Activated naive CD8-positive, alpha-beta T cell treated with anti-CD3 and anti-CD28 coated beads for 36 hours (primary cell): ENCODE measurements at regions not wholly inside any gene's neighbourhood (a gene's known extent, or its start where the extent isn't known, plus 50 kb on each side); places are given as distances from the start of the nearest gene placed in this dataset.

Experiments
- DNase-seq: peaks from one replicate; pipeline ENCODE4 v3.0.0; 2021
- H3K27ac Mint-ChIP-seq: one replicate; pipeline ENCODE4 v1.8.0; 2022; ENCODE audit warnings: mild to moderate bottlenecking, moderate library complexity, mixed read lengths
- H3K27me3 Mint-ChIP-seq: one replicate; pipeline ENCODE4 v1.8.0; 2022; ENCODE audit warnings: mild to moderate bottlenecking, mixed read lengths
- H3K36me3 Mint-ChIP-seq: one replicate; pipeline ENCODE4 v1.8.0; 2021; ENCODE audit warnings: mild to moderate bottlenecking, mixed read lengths
- H3K4me1 Mint-ChIP-seq: one replicate; pipeline ENCODE4 v1.8.0; 2021; ENCODE audit warnings: mixed read lengths
- H3K4me3 Mint-ChIP-seq: one replicate; pipeline ENCODE4 v1.8.0; 2022; ENCODE audit warnings: mild to moderate bottlenecking, moderate library complexity, mixed read lengths
- H3K9me3 Mint-ChIP-seq: one replicate; pipeline ENCODE4 v1.8.0; 2022; ENCODE audit warnings: mixed read lengths

DNA sequence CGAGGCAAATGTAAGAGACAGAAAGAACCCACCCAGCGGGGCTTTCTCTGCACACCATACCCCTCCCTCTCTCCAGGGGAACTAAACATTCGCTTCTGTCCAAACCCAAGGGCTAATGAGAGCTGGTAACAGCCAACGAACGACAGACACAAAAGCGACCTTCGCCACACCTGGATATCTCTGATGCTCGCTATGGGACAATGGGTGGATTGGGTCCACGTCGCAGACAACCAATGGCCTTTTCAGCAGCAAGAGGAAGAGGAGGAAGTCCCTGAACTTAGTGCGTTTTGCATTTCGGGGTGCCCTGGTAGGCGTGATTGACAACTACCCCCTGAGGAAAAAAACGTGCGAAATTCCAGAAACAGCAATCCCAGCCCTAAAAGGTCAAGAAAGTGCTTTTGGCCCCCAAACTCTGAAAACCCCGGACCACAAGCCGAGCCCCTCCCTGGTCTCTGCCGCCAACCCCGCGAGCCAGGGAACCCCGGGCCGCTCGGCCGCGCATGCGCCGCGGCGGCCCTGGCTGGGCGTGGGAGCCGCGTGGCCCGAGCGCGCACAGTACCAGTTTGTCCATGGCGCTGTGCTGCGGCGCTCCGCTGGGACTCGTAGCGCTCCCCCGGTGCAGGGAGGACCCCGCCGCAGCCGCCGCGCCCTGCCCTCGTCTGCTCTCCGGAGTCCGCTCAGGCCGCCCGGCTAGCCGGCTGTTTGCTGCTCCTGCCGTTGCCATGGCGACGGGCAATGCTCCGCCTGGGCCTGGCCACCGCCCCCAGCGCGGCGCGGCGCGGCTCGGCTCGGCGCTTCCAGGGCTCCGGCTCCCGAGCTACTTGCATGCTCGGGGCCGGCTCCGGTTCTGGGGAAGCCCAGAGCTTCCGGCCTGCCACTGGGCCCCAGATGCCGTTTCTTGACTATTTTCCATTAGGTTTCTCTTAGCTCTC, 66.9 kb upstream of the DNAH5 start:
- Mint-ChIP-seq H3K4me3 (peak overlapping the region; percentile 73), H3K27me3 (peaks cover 58% of the 10 kb centered on the region), H3K27ac (no peak overlapping the region), H3K36me3 (no peaks in the 10 kb centered on the region), H3K4me1 (peaks cover 10% of the 10 kb centered on the region), H3K9me3 (no peaks in the 10 kb centered on the region)
- DNase-seq, result peak; percentile 78

DNA sequence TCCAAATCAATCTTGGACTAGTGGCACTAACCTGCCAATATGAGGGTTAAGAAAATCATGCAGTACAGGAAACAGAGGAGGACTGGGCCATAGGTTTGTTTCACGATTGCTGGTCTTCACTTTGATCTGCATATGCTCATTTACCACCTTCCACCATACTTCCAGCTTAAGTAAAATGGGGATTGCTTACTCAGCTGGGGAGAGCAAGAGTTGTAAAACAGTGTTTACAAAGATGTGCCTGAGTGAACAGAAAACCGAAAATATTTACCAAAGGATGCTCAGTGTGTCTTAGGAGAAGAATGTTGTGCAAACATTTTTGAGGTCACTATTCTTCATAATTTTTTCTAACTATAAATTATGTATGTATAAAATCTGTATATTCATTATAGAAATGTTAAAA, 65.1 kb upstream of the DNAH5 start:
- peaks cover 56% of the 10 kb centered on the region for H3K27me3 Mint-ChIP-seq
- H3K9me3 Mint-ChIP-seq, result no peaks in the 10 kb centered on the region
- peaks cover 10% of the 10 kb centered on the region for H3K4me1 Mint-ChIP-seq
- H3K27ac Mint-ChIP-seq, result no peak overlapping the region
- DNase-seq, result no peak
- H3K4me3 Mint-ChIP-seq, result no peak overlapping the region
- no peaks in the 10 kb centered on the region for H3K36me3 Mint-ChIP-seq

DNA sequence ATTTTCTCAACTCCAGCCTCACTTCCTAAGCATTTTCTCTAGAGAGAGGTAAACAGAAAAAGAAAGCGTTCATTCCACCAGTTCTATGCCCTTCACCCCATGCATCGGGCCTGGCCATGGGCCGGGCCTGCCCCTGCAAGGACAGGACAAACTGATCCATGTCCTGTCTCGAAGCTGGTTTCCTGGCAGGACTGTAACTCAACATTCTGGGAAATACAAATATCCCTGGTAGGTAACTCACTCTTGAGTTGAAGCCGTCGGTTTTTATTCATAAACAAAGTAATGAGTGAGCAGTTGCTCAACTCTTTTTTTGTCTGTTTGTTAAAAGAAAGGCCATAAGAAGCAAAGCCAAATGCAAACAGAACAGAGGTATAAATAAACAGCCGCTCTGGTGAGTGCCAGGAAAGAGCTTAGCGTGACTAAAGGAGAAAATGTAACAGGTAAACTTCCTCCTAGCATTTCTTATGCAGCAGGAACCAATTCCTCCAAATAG, 64.4 kb upstream of the DNAH5 start:
- Mint-ChIP-seq H3K4me3 (no peak overlapping the region), H3K36me3 (no peaks in the 10 kb centered on the region), H3K4me1 (peaks cover 10% of the 10 kb centered on the region), H3K27ac (no peak overlapping the region), H3K27me3 (peaks cover 52% of the 10 kb centered on the region), H3K9me3 (no peaks in the 10 kb centered on the region)
- no peak for DNase-seq

DNA sequence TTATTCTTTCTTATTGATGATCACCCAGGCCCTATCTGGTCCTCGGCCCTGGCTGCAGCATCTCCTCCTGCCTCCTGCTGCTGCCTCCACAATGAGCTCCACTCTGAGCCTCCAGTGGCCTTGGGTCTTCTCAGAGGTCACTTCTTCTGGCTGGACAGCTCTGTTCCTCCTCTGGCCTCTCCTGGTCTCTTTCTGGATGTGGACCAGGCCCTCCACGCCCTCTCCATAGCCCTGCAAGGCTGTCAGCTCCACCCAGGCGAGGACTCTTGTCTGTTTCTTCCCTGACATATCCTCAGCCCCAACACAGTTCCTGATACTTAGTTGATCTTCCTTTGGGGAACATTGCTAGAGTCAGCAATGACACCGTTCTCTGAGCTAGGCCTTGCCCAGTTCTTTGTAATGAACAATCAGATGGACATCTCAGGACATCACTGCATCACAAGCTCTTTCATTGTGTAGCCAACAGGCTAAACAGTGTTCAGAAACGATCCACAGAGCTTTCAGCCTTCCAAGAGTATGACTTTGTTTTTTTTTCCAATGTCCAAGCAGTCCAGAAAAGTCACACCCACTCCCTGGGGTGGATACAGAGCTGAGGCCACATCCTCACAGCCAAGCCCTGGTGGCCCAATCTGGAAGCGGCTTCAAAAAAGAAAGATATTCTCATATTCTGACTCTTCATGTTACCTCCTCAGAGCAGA, 62.5 kb upstream of the DNAH5 start:
- Mint-ChIP-seq H3K4me1 (peaks cover 8% of the 10 kb centered on the region), H3K36me3 (no peaks in the 10 kb centered on the region), H3K4me3 (no peak overlapping the region), H3K9me3 (no peaks in the 10 kb centered on the region), H3K27me3 (peaks cover 37% of the 10 kb centered on the region), H3K27ac (no peak overlapping the region)
- DNase-seq, result no peak

DNA sequence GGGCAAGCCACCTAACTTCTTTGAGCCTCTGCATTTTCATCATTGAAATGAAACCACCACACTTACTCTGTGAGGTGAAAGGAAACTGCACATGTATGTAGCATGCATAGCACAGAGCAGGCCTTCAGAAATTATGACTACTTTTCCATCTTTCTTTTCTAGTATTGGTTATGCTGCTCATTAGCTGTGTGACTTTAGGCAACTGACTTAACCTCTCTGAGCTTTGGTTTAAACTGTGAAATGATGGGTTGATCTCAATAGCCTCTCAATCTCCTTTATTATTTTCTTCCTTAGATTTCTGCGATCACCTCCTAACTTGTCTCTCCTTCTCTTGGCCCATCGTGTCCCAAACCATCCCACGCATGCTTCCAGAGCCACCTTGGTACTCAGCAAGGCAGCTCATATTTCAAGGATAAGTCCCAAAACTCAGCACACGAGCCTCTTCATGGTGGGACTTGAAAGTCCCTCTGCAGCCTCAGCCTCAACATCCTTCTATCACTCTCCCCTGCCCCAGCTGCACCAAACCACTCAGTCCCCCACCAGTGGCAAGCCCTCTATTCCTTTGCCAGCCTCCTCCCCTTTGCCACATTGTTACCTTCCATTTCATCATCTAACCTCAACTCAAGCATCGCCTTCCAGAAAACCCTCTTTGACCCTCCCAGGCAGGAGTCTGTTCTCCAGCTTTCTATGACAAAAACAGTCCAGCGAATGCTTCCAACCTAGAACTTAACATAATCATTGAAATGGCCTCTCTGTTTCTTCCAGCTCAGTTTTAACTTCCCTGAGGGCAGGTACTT, 60.3 kb upstream of the DNAH5 start:
- Mint-ChIP-seq H3K27ac (no peak overlapping the region), H3K4me1 (no peaks in the 10 kb centered on the region), H3K4me3 (no peak overlapping the region), H3K36me3 (no peaks in the 10 kb centered on the region), H3K27me3 (peaks cover 24% of the 10 kb centered on the region), H3K9me3 (no peaks in the 10 kb centered on the region)
- no peak for DNase-seq

DNA sequence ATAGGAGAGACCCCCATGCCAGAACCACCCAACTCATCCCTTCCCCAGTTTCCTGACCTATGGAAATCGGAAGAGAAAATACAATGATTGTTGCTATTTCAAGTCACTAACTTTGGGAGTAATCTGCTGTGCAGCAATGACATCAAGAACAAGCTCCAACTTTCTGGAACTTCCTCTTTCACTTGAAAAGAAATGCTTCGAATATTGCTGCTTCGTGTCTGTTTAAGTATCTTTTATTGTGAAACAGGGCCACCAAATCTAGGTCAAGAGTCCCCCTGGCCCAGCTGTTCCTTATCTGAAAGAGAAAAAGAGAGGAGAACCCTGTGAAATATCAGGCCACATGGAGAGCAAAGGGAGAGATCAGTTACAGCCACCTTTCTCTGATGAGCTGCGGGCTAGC, 59.4 kb upstream of the DNAH5 start:
- peaks cover 2% of the 10 kb centered on the region for H3K9me3 Mint-ChIP-seq
- H3K36me3 Mint-ChIP-seq, result no peaks in the 10 kb centered on the region
- no peak overlapping the region for H3K27ac Mint-ChIP-seq
- H3K4me1 Mint-ChIP-seq, result no peaks in the 10 kb centered on the region
- H3K4me3 Mint-ChIP-seq, result no peak overlapping the region
- H3K27me3 Mint-ChIP-seq, result peaks cover 20% of the 10 kb centered on the region
- DNase-seq, result no peak

DNA sequence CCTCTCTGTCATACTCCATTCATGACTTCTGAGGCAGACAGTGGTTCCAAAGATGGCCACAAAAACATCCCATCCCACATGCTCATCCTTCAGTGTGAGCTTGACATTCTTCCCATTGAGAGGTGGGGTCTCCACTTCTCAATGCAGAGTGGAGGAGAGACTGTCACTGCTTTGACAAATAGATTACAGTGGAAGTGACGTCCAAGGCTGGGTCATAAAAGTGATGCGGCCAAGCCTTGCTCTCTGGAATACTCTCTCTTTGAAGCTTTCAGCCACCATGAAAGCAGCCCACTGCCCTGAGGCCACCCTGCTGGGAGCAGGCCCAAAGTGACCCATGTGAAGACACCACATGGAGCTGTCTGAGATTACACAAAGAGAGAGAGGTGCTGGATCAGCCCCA, 59.0 kb upstream of the DNAH5 start:
- H3K4me3 Mint-ChIP-seq, result no peak overlapping the region
- H3K9me3 Mint-ChIP-seq, result peaks cover 2% of the 10 kb centered on the region
- H3K36me3 Mint-ChIP-seq, result no peaks in the 10 kb centered on the region
- no peak for DNase-seq
- no peak overlapping the region for H3K27ac Mint-ChIP-seq
- H3K4me1 Mint-ChIP-seq, result no peaks in the 10 kb centered on the region
- H3K27me3 Mint-ChIP-seq, result peaks cover 16% of the 10 kb centered on the region

DNA sequence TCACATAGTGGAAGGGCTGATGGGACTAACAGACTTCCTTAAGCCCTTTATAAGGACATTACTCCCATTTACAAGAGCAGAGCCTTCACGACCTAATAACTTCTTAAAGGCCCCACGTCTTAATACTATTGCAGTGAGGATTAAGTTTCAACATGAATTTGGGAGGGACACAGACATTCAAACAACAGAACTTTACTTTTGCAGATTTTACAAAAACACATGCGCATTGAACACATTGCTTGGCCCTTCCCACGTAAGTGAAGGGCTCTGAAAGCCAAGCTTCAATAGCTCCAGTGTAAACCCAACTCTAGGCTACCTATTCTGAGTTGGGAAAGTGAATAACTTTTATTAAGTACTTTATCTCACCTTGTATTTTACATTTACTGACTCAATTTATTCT, 53.8 kb upstream of the DNAH5 start:
- peaks cover 7% of the 10 kb centered on the region for H3K9me3 Mint-ChIP-seq
- H3K4me1 Mint-ChIP-seq, result no peaks in the 10 kb centered on the region
- no peaks in the 10 kb centered on the region for H3K36me3 Mint-ChIP-seq
- H3K4me3 Mint-ChIP-seq, result no peak overlapping the region
- H3K27ac Mint-ChIP-seq, result no peak overlapping the region
- H3K27me3 Mint-ChIP-seq, result peaks cover 4% of the 10 kb centered on the region
- no peak for DNase-seq

DNA sequence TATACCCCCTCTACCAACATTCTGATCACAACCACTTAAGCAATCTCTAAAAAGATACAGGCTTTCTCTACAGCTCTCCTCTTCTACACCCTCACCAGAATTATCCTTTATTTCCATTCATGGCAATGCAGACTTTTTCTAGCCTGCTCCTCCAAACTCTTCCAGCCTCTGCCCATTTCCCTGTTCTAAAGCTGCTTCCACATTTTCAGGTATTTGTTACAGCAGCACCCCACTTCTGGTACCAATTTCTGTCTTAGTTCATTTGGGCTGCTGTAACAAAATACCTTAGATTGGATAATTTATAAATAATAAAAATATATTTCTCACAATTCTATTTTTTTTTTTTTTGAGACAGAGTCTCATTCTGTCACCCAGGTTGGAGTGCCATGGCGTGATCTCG, 53.0 kb upstream of the DNAH5 start:
- DNase-seq, result no peak
- Mint-ChIP-seq H3K4me1 (no peaks in the 10 kb centered on the region), H3K4me3 (no peak overlapping the region), H3K27ac (no peak overlapping the region), H3K27me3 (peaks cover 4% of the 10 kb centered on the region), H3K9me3 (peaks cover 7% of the 10 kb centered on the region), H3K36me3 (no peaks in the 10 kb centered on the region)

DNA sequence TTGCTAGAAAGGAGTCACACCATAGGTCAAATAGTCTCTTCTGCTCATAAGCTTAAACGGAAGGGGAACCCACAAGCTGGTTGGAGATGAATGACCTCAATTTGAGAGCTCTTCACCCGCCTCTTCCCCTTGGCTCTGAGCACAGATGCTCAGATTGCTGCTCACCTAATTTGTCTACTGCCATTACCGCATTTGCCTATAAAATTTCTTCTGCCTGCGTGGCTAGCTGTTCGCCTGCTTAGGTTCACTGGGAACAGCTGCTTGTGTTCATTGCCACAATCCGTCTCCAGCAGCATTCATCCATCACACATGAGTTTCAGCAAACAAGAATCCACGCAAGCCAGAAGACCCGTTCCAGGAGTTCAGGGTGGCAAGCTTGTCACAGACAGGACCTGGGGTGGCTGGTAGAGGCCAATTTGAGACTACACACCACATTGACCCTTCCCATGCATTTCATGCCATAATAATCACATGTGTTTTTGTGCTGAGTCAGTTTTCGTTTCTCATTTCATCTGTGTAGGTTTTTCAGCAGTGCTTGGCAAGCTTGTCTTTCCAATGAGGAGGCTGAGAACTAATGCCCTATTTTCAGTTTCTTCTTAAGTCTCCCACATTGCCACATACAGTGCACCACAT, 50.2 kb upstream of the DNAH5 start:
- no peak overlapping the region for H3K4me3 Mint-ChIP-seq
- no peak overlapping the region for H3K27ac Mint-ChIP-seq
- H3K9me3 Mint-ChIP-seq, result peaks cover 7% of the 10 kb centered on the region

More for the DNA sequence above, 50.2 kb upstream of the DNAH5 start:
- H3K36me3 Mint-ChIP-seq, result no peaks in the 10 kb centered on the region
- H3K4me1 Mint-ChIP-seq, result no peaks in the 10 kb centered on the region
- DNase-seq, result no peak
- H3K27me3 Mint-ChIP-seq, result peaks cover 17% of the 10 kb centered on the region
